ENCODE measurements at regions not wholly inside any gene's neighbourhood (a gene's known extent, or its start where the extent isn't known, plus 50 kb on each side); places are given as distances from the start of the nearest gene placed in this dataset.
A peak's percentile ranks its signal among the peaks of the same experiment; 100 is the strongest.

- TF ChIP-seq USF2 (IDR thresholded peaks at IDR 0.05; ENCODE audit: borderline replicate concordance, low read depth, low read length) (no peak), GABPA (IDR thresholded peaks at IDR 0.05; ENCODE audit: low read depth) (no peak), IRF3 (IDR thresholded peaks at IDR 0.05; ENCODE audit: low read depth, low read length) (no peak), CTCF (IDR thresholded peaks at IDR 0.05) (peak; percentile 38; the same call in 1 of the 2 replicates)
These were observed 73.1 kb upstream of the FMR1 start (continued) for GRCh38 chrX:147838465-147839131.

- Histone ChIP-seq H3K9ac (no peak overlapping the region), H3F3A (replicated peaks; ENCODE audit: insufficient read depth) (no peaks in the 10 kb centered on the region), H4K20me1 (ENCODE audit: insufficient read depth) (no peaks in the 10 kb centered on the region), H3K4me3 (ENCODE audit: low read depth in 2 of 2, low read length in 1 of 2) (no peak overlapping the region), H3K9me2 (no peaks in the 10 kb centered on the region), H3K9me3 (no peaks in the 10 kb centered on the region), H3K4me1 (ENCODE audit: control insufficient read depth in 1 of 2, insufficient read depth in 2 of 2, low read depth in 1 of 2, low read length in 1 of 2) (no peaks in the 10 kb centered on the region), H2AFZ (ENCODE audit: low read depth) (no peak overlapping the region), H3K36me3 (replicated peaks in 1 of 2; ENCODE audit: control insufficient read depth in 1 of 2, insufficient read depth in 2 of 2, low read length in 1 of 2) (no peaks in the 10 kb centered on the region), H3K27ac (ENCODE audit: low read depth in 2 of 2, low read length in 1 of 2) (no peak overlapping the region), H3K79me2 (ENCODE audit: insufficient read depth) (no peaks in the 10 kb centered on the region), H3K4me2 (no peak overlapping the region), H3K27me3 (ENCODE audit: insufficient read depth) (no peaks in the 10 kb centered on the region)
- no peak for DNase-seq
- POLR2A ChIA-PET: no interaction called here
- CTCF ChIA-PET: no interaction called here
- WGBS (ENCODE audit: low lambda C conversion rate): 13% methylated on average over 3 of the region's 3 CpGs
- no peak for TF ChIP-seq POLR2AphosphoS5 (IDR thresholded peaks at IDR 0.05; ENCODE audit: low read depth, low read length)
These were observed 65.0 kb upstream of the FMR1 start for GRCh38 chrX:147846676-147847075.

- no peaks in the 10 kb centered on the region for H3K36me3 ChIP-seq (replicated peaks in 1 of 2; ENCODE audit: control insufficient read depth in 1 of 2, insufficient read depth in 2 of 2, low read length in 1 of 2)
- no peaks in the 10 kb centered on the region for H3K9me2 ChIP-seq
- no peaks in the 10 kb centered on the region for H3K27me3 ChIP-seq (ENCODE audit: insufficient read depth)
- no peaks in the 10 kb centered on the region for H3K9me3 ChIP-seq
- H3K4me3 ChIP-seq (ENCODE audit: low read depth in 2 of 2, low read length in 1 of 2): no peak overlapping the region
- DNase-seq: no peak
- H3F3A ChIP-seq (replicated peaks; ENCODE audit: insufficient read depth): no peaks in the 10 kb centered on the region
- no peak overlapping the region for H3K9ac ChIP-seq
- H3K79me2 ChIP-seq (ENCODE audit: insufficient read depth): no peaks in the 10 kb centered on the region
- H3K4me1 ChIP-seq (ENCODE audit: control insufficient read depth in 1 of 2, insufficient read depth in 2 of 2, low read depth in 1 of 2, low read length in 1 of 2): no peaks in the 10 kb centered on the region
- CTCF ChIA-PET: no interaction called here
- no peak overlapping the region for H3K27ac ChIP-seq (ENCODE audit: low read depth in 2 of 2, low read length in 1 of 2)
- H3K4me2 ChIP-seq: no peak overlapping the region
- 6% methylated on average over 7 of the region's 7 CpGs for WGBS (ENCODE audit: low lambda C conversion rate)
- no peak overlapping the region for H2AFZ ChIP-seq (ENCODE audit: low read depth)
- H4K20me1 ChIP-seq (ENCODE audit: insufficient read depth): no peaks in the 10 kb centered on the region
- POLR2A ChIA-PET: no interaction called here
- TF ChIP-seq ELF1 (IDR thresholded peaks at IDR 0.05) (no peak), SMC3 (IDR thresholded peaks at IDR 0.05; ENCODE audit: low read depth, low read length) (no peak), EZH2phosphoT487 (IDR thresholded peaks at IDR 0.05; ENCODE audit: borderline replicate concordance, low read depth) (no peak), GABPA (IDR thresholded peaks at IDR 0.05; ENCODE audit: low read depth) (no peak), CTCF (IDR thresholded peaks at IDR 0.05) (no peak), TEAD4 (IDR thresholded peaks at IDR 0.05; ENCODE audit: borderline replicate concordance, insufficient read depth) (no peak), FOXJ3 (CRISPR knock-in tag; IDR thresholded peaks at IDR 0.05) (no peak), ZBTB33 (IDR thresholded peaks at IDR 0.05; ENCODE audit: borderline replicate concordance, low read depth) (no peak)
These were observed 63.7 kb upstream of the FMR1 start for GRCh38 chrX:147847999-147848398.

Measured in SK-N-SH (cell line).